Myocyte (in vitro differentiated cells): ENCODE measurements at regions not wholly inside any gene's neighbourhood (a gene's known extent, or its start where the extent isn't known, plus 50 kb on each side); places are given as distances from the start of the nearest gene placed in this dataset.
"Not testable (repeated sequence)": the region's sequence is repeated elsewhere in the genome, so short reads cannot be mapped to it uniquely, and the experiment has no call there.

Experiments used
- DNase-seq: peaks from one replicate; pipeline ENCODE4 v3.0.0-alpha.2; 2012; ENCODE audit warnings: low read depth

- DNase-seq, result peak; percentile 16
Measured at GRCh38 chrX:113384628-113385027, 544.0 kb upstream of the AMOT start.

- not testable (repeated sequence) for DNase-seq
Measured at GRCh38 chrX:113373421-113373820, 532.8 kb upstream of the AMOT start.

GRCh38 chrX:113370006-113370405 is 529.4 kb upstream of the AMOT start:
- DNase-seq, result no peak

- DNase-seq, result no peak
Measured at GRCh38 chrX:113369056-113369455, 528.4 kb upstream of the AMOT start.

- DNase-seq, result no peak
Measured at GRCh38 chrX:113353134-113353533, 512.5 kb upstream of the AMOT start.

- no peak for DNase-seq
Measured at GRCh38 chrX:113330416-113330815, 489.8 kb upstream of the AMOT start.

GRCh38 chrX:113315927-113316326 is 475.3 kb upstream of the AMOT start:
- DNase-seq, result no peak

- DNase-seq, result peak; percentile 17
Measured at GRCh38 chrX:113305496-113305895, 464.9 kb upstream of the AMOT start.

GRCh38 chrX:113300580-113300979 is 459.9 kb upstream of the AMOT start:
- DNase-seq, result no peak

- no peak for DNase-seq
Measured at GRCh38 chrX:113297437-113297836, 456.8 kb upstream of the AMOT start.

GRCh38 chrX:113289503-113289902 is 448.9 kb upstream of the AMOT start:
- DNase-seq, result no peak

- no peak for DNase-seq
Measured at GRCh38 chrX:113287761-113288160, 447.1 kb upstream of the AMOT start.

GRCh38 chrX:113275804-113276203 is 435.2 kb upstream of the AMOT start:
- no peak for DNase-seq

- DNase-seq, result no peak
Measured at GRCh38 chrX:113274791-113275190, 434.2 kb upstream of the AMOT start.

- no peak for DNase-seq
Measured at GRCh38 chrX:113274345-113274744, 433.7 kb upstream of the AMOT start.

- DNase-seq, result no peak
Measured at GRCh38 chrX:113269203-113269602, 428.6 kb upstream of the AMOT start.

- no peak for DNase-seq
Measured at GRCh38 chrX:113260474-113260873, 419.8 kb upstream of the AMOT start.

- no peak for DNase-seq
Measured at GRCh38 chrX:113222305-113222704, 381.7 kb upstream of the AMOT start.

GRCh38 chrX:113212052-113212451 is 371.4 kb upstream of the AMOT start:
- DNase-seq, result no peak

- no peak for DNase-seq
Measured at GRCh38 chrX:113202601-113203000, 362.0 kb upstream of the AMOT start.

GRCh38 chrX:113195949-113196348 is 355.3 kb upstream of the AMOT start:
- DNase-seq, result no peak

- DNase-seq, result no peak
Measured at GRCh38 chrX:113192418-113192817, 351.8 kb upstream of the AMOT start.

- no peak for DNase-seq
Measured at GRCh38 chrX:113157496-113157895, 316.9 kb upstream of the AMOT start.

- DNase-seq, result not testable (repeated sequence)
Measured at GRCh38 chrX:113154315-113154714, 313.7 kb upstream of the AMOT start.
